B cell (primary cell): ENCODE measurements at regions not wholly inside any gene's neighbourhood (a gene's known extent, or its start where the extent isn't known, plus 50 kb on each side); places are given as distances from the start of the nearest gene placed in this dataset.

ENCODE experiments used
- ATAC-seq: fragments of 200-7000 bp; cut with Tn5 transposase; one replicate; pipeline ENCODE4 v1.10.0; 2021; ENCODE audit warnings: low read depth, mild to moderate bottlenecking, moderate number of reproducible peaks, moderate library complexity
- CTCF ChIA-PET: fragments of 350-600 bp; sonication (Branson Sonifier 250); formaldehyde crosslinking; loops from one replicate; lab custom pipeline; 2021; ENCODE audit warnings: antibody characterized with exemption, inconsistent platforms; lab: Charles Lee
- POLR2A ChIA-PET: fragments of 350-600 bp; sonication (Branson Sonifier 250); formaldehyde crosslinking; loops from one replicate; lab custom pipeline; 2021; ENCODE audit warnings: antibody characterized with exemption; lab: Charles Lee
- DNase-seq: peaks from one replicate; pipeline ENCODE4 v3.0.0; 2013
- H2AFZ ChIP-seq: 2 replicates; pipeline ENCODE4 v1.6.1; 2012; ENCODE audit warnings: mild to moderate bottlenecking, low read depth, low read length; ENCODE audit not compliant: insufficient read depth, poor library complexity, severe bottlenecking
- H3K27ac ChIP-seq, 2 donors: 1 replicate in 1 of 2; 2 replicates in 1 of 2; pipeline ENCODE4 v1.5.1; 2012 to 2013; ENCODE audit warnings: low read length in 2 of 2, mild to moderate bottlenecking in 2 of 2, moderate library complexity in 1 of 2
- H3K27me3 ChIP-seq, 4 experiments: fragments of 200-600 bp in 1 of 4; sonication (generic) in 1 of 4; replicated peaks in 1 of 4; 1 replicate in 2 of 4; 2 replicates in 2 of 4; pipeline versions ENCODE4 v1.6.1 to v1.7.0; 2013 to 2016; ENCODE audit warnings: low read length in 3 of 4, mild to moderate bottlenecking in 2 of 4, mixed read lengths in 1 of 4, moderate library complexity in 1 of 4; ENCODE audit not compliant: insufficient read depth in 4 of 4, control insufficient read depth in 3 of 4; ENCODE audit errors: control extremely low read depth in 1 of 4
- H3K36me3 ChIP-seq, 2 experiments: replicated peaks in 1 of 2; 1 replicate in 1 of 2; 2 replicates in 1 of 2; pipeline versions ENCODE4 v1.6.1 to v1.7.1; 2013; ENCODE audit warnings: low read length in 1 of 2; ENCODE audit not compliant: insufficient read depth in 2 of 2, control insufficient read depth in 1 of 2; ENCODE audit errors: control extremely low read depth in 1 of 2, extremely low read depth in 1 of 2
- H3K4me1 ChIP-seq, 2 donors: fragments of 200-600 bp in 1 of 2; sonication (generic) in 1 of 2; 1 replicate in 1 of 2; 2 replicates in 1 of 2; pipeline versions ENCODE4 v1.5.1 to v1.6.1; 2013 to 2017; ENCODE audit warnings: low read length in 2 of 2; ENCODE audit not compliant: control insufficient read depth in 2 of 2, insufficient read depth in 2 of 2
- H3K4me2 ChIP-seq: replicated peaks from 2 replicates; pipeline ENCODE3; 2012; ENCODE audit warnings: mild to moderate bottlenecking, low read depth, low read length; ENCODE audit not compliant: poor library complexity, severe bottlenecking
- H3K4me3 ChIP-seq, 5 experiments: fragments of 200-600 bp in 1 of 5; sonication (generic) in 1 of 5; 1 replicate in 3 of 5; 2 replicates in 2 of 5; pipeline versions ENCODE4 v1.5.1 to v1.7.0; 2011 to 2016; ENCODE audit warnings: low read length in 4 of 5, mild to moderate bottlenecking in 4 of 5, low read depth in 2 of 5, control low read depth in 1 of 5, moderate library complexity in 1 of 5; ENCODE audit not compliant: insufficient read depth in 1 of 5; ENCODE audit errors: control extremely low read depth in 1 of 5, extremely low read depth in 1 of 5
- H3K79me2 ChIP-seq: fragments of 200-600 bp; sonication (generic); one replicate; pipeline ENCODE4 v1.6.0; 2016; ENCODE audit warnings: low read length; ENCODE audit not compliant: control insufficient read depth, insufficient read depth
- H3K9ac ChIP-seq: fragments of 200-600 bp; sonication (generic); 2 replicates; pipeline ENCODE4 v1.6.1; 2017; ENCODE audit warnings: mild to moderate bottlenecking, low read length, moderate library complexity
- H3K9me3 ChIP-seq, 3 donors: one replicate each; pipeline versions ENCODE4 v1.6.1 to v1.7.1; 2013; ENCODE audit warnings: low read length in 2 of 3; ENCODE audit not compliant: control insufficient read depth in 2 of 3, insufficient read depth in 1 of 3; ENCODE audit errors: control extremely low read depth in 1 of 3
- H4K20me1 ChIP-seq: 2 replicates; pipeline ENCODE4 v1.6.0; 2012; ENCODE audit warnings: mild to moderate bottlenecking, low read length; ENCODE audit not compliant: insufficient read depth, control insufficient read depth, poor library complexity, severe bottlenecking
- H3K27ac Mint-ChIP-seq: one replicate; pipeline ENCODE4 v1.8.0; 2021; ENCODE audit warnings: mixed read lengths
- H3K27me3 Mint-ChIP-seq: one replicate; pipeline ENCODE4 v1.8.0; 2021; ENCODE audit warnings: mixed read lengths
- H3K4me1 Mint-ChIP-seq: one replicate; pipeline ENCODE4 v1.8.0; 2021; ENCODE audit warnings: mixed read lengths
- H3K4me3 Mint-ChIP-seq: one replicate; pipeline ENCODE4 v1.8.0; 2021; ENCODE audit warnings: mixed read lengths
- H3K9me3 Mint-ChIP-seq: one replicate; pipeline ENCODE4 v1.8.0; 2022; ENCODE audit warnings: mixed read lengths; ENCODE audit not compliant: insufficient read depth
- EZH2 ChIP-seq: IDR thresholded peaks from 2 replicates; pipeline ENCODE4 v1.6.1; 2012; ENCODE audit warnings: borderline replicate concordance, low read depth, mild to moderate bottlenecking, moderate library complexity, low read length; ENCODE audit not compliant: insufficient read depth, poor library complexity, severe bottlenecking
- WGBS: methylation state at CpG from one replicate; pipeline ENCODE4 v1.1.5; 2013; ENCODE audit warnings: missing lambda C conversion rate; ENCODE audit not compliant: insufficient coverage; 5-methylcytosine and 5-hydroxymethylcytosine counted together
- intact Hi-C: fragments of 100-400 bp; cut with micrococcal nuclease; formaldehyde crosslinking; loops from one replicate; pipeline ENCODE4 v1.10.0; 2022
- TF ChIP-seq, protein P1 (sequence below): fragments of 200-600 bp; IDR thresholded peaks from one replicate; pipeline ENCODE4 v1.8.0; 2022; ENCODE audit warnings: antibody characterized with exemption, mild to moderate bottlenecking

- ATAC-seq (no peak), DNase-seq (no peak)
- H3K4me1 Mint-ChIP-seq, result no peaks in the 10 kb centered on the region
- H3K27ac Mint-ChIP-seq, result no peak overlapping the region
- Histone ChIP-seq H4K20me1 (no peaks in the 10 kb centered on the region), H3K4me1 (no peaks in the 10 kb centered on the region), H3K9ac (no peak overlapping the region), H3K79me2 (no peaks in the 10 kb centered on the region), H2AFZ (no peak overlapping the region), H3K4me3 (no peak overlapping the region), H3K36me3 (no peaks in the 10 kb centered on the region), H3K27me3 (no peaks in the 10 kb centered on the region), H3K9me3 (peaks cover 0 to 3% (median 3%) of the 10 kb centered on the region in 3 donors), H3K4me2 (no peak overlapping the region), H3K27ac (no peak overlapping the region)
- intact Hi-C loops, result no loop called here
- ChIA-PET CTCF (no interaction called here), POLR2A (no interaction called here)
- WGBS, result no CpG with 5 or more reads among the region's 2 CpGs
- no peak overlapping the region for H3K4me3 Mint-ChIP-seq
- no peaks in the 10 kb centered on the region for H3K27me3 Mint-ChIP-seq
- H3K9me3 Mint-ChIP-seq, result peaks cover 5% of the 10 kb centered on the region
- TF ChIP-seq, protein P1, sequence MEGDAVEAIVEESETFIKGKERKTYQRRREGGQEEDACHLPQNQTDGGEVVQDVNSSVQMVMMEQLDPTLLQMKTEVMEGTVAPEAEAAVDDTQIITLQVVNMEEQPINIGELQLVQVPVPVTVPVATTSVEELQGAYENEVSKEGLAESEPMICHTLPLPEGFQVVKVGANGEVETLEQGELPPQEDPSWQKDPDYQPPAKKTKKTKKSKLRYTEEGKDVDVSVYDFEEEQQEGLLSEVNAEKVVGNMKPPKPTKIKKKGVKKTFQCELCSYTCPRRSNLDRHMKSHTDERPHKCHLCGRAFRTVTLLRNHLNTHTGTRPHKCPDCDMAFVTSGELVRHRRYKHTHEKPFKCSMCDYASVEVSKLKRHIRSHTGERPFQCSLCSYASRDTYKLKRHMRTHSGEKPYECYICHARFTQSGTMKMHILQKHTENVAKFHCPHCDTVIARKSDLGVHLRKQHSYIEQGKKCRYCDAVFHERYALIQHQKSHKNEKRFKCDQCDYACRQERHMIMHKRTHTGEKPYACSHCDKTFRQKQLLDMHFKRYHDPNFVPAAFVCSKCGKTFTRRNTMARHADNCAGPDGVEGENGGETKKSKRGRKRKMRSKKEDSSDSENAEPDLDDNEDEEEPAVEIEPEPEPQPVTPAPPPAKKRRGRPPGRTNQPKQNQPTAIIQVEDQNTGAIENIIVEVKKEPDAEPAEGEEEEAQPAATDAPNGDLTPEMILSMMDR, result no peak
- no peak for TF ChIP-seq EZH2
Measured at GRCh38 chr13:91264484-91264883, 83.0 kb upstream of the MIR17HG start.

DNA sequence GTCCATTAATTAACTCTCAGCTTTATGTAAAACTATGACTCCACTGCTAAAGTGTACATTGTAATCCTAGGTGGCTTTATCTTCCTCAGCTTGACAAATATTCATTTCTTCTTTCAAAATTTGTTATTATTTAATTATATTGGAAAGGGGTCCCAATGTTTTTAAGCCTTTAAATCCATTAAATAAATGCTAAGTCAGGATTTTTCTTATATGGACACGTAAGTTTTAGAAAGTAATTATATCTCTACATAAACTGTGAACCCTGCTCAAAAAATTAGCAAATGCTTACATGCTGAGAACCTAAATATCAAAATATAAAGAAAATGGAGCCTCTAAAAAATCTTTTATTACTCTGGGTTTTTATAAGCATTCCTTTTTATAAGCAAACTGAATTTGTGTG lies 78.2 kb upstream of the MIR17HG start:
- Histone ChIP-seq H3K4me3 (no peak overlapping the region), H3K79me2 (no peaks in the 10 kb centered on the region), H3K9ac (no peak overlapping the region), H3K9me3 (peaks cover 1 to 3% (median 3%) of the 10 kb centered on the region in 3 donors), H4K20me1 (no peaks in the 10 kb centered on the region), H3K27ac (no peak overlapping the region), H2AFZ (no peak overlapping the region), H3K27me3 (no peaks in the 10 kb centered on the region), H3K36me3 (no peaks in the 10 kb centered on the region), H3K4me1 (no peaks in the 10 kb centered on the region), H3K4me2 (no peak overlapping the region)
- Mint-ChIP-seq H3K4me3 (no peak overlapping the region), H3K27me3 (no peaks in the 10 kb centered on the region), H3K4me1 (no peaks in the 10 kb centered on the region), H3K27ac (no peak overlapping the region), H3K9me3 (peaks cover 2% of the 10 kb centered on the region)
- WGBS, result no CpG with 5 or more reads among the region's 1 CpG
- ChIA-PET CTCF (no interaction called here), POLR2A (no interaction called here)
- DNase-seq (no peak), ATAC-seq (no peak)
- no peak for TF ChIP-seq EZH2
- TF ChIP-seq, protein P1, result no peak
- intact Hi-C loops, result no loop called here
